ENCODE measurements at regions not wholly inside any gene's neighbourhood (a gene's known extent, or its start where the extent isn't known, plus 50 kb on each side); places are given as distances from the start of the nearest gene placed in this dataset.
"Not testable (repeated sequence)": the region's sequence is repeated elsewhere in the genome, so short reads cannot be mapped to it uniquely, and the experiment has no call there.

DNA sequence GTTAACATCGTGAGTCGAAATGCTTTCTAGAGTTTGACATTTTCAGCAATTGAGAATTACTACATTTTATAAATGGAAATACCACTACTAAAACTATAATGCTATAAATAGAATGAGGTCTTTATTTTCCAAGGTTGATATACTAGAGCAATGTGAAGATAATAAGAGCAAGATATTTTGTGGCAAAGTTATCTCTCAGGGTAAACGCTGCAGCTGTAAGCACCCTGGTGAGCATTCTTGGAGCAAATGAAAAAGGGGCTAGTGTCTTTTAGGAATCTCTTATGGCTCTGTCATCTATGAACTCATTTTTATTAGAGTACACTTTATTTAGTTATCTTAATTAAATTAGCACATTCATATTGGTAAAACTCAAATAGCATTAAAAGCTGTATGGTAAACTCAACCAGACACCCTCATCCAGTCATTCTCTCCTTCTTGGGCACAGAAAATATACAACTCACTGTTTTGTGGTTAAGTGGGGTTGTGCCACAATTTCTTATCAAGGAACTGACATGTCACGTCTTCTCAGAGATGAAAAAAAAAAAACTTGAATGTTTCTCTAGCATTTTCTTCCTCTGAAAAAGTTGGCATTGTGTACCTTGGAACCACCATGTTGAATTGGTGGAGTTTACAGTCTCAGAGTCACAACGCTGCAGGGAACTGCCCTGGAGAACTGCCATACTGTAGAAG, 289.5 kb upstream of the PFKP start:
- no peak for DNase-seq

DNA sequence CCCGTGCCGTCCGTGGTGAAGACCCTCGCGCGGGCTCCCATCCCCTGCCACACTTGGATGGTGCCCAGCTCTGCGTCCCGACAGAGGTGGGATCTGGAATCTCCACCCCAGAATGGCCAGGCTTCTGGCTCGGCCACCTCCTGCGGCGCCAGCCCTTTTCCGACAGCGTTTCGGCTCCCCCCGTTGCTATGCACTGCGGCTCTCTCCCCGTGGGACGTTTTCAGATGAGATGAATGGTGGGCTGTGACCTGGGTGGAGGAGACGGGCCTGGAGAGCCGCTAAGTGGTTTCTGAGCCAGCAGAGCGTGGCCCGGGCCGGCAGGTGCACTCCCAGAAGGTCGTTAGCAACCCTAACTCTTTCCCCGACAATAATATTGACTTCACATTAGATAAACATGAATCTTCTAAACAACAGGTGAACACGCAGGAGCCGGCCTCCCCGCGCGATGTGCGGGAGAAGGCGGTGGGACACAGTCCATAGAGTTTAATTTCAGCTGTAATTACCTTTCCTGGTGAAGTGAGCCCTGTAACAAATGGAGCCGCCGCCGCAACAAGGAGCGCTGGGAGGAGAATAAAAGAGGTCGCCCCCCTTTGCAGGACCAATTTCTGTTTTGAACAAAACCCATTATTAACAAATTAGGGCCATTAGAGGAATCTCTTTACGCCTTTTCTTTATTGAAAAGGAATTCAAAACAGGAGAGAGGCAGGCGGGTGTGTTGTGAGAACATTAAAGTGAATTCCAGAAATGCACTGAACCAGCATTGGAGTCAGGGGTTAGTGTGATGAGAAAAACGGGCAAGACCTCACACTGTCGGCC, 294.3 kb upstream of the PFKP start:
- no peak for DNase-seq

DNA sequence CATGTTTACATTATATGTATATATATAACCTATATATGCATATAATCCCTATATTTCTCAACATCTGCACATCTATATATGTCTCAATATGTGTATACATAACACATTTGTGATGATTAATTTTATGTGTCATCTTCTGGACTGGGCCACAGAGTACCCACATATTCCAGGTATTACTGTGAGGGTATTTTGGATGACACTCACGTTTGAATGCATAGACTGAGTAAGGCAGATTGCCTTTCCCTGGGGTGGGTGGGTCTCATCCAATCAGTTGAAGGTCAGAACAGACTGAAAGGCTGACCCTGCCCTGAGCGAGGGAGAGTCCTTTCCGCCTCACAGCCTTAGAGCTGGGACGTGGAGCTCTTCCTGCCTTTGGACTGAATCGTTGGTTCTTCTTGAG, 295.2 kb upstream of the PFKP start:
- DNase-seq, result no peak

DNA sequence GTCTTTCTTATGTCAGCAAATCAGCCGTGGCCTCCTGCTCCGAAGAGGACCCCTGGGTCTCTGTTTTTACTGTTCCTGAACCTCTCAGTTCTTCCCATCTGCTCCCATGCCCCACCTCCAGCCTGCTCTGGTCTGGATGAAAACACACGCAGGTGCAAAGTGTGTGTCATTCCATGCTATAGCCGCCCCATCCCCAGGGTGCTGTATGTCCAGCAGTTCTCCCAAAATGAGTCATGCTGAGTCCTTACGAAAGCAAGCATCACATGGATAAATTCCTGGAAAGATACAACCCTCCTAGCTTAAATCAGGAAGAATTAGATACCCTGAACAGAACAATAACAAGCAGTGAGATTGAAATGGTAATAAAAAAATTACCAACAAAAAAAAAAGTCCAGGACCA, 300.1 kb upstream of the PFKP start:
- DNase-seq, result not testable (repeated sequence)

DNA sequence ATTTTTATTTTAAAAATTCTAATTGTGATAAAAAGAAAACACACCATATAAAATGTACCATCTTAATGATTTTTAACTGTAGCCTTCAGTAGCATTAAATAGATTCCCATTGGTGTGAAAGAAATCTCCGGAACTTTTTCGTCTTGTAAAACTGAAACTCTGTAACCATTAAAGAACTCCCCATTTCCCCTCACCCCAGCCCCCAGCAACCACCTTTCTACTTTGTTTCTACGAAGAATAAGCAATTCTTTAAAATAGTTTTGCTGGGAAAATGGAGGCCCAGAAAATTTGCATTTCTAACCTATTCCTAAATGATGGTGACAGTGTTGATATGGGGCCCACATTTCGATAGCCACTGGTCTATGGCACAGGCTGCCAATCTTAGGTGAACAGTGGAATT, 305.4 kb upstream of the PFKP start:
- DNase-seq, result no peak

DNA sequence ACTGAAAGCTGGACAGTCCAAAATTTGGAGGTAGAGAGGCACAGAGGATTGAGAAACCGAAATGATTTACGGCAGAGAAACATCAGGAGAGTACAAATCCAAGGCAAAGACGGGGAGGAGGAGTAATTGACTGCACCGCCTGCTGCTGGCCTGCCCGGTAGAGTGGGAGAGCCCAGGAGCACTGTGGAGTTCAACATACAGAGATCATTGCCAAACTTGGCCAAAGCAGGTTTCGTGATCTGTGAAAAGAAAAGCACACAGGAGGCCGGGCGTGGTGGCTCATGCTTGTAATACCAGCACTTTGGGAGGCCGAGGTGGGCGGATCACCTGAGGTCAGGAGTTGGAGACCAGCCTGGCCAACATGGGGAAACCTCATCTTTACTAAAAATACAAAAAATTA, 306.0 kb upstream of the PFKP start:
- no peak for DNase-seq

DNA sequence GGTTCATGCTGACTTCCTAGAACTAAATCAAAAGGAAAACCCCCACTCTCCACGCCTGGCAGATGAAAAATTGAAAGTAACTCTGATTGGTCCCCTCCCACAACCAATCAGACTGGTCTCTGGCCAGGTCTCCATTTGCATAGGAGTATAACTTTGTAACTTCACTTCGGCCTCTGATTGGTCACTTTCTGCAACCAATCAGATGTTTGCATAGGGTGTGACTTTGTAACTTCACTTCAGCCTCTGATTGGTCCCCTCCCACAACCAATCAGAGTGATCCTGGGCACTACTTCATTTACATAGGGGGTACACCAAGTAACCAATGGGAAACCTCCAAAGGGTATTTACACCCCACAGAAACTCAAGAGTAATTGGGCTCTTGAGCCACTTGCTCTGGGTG, 306.6 kb upstream of the PFKP start:
- no peak for DNase-seq

DNA sequence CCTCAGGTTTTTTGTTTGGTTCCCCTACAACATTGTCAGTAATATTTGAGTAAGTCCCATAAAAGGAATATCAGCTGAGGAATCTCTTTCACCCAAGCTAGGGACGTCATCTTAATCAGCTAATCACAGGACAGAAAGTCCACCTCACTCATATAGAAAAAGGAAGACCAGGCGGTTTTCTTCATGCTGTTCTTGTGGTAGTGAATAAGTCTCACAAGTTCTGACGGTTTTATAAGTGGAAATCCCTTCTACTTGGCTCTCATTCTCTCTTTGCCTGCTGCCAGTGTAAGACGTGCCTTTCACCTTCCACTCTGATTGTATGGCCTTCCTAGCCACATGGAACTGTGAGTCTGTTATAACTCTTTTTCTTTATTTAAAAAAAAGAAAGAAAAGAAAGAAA, 308.1 kb upstream of the PFKP start:
- DNase-seq, result no peak

DNA sequence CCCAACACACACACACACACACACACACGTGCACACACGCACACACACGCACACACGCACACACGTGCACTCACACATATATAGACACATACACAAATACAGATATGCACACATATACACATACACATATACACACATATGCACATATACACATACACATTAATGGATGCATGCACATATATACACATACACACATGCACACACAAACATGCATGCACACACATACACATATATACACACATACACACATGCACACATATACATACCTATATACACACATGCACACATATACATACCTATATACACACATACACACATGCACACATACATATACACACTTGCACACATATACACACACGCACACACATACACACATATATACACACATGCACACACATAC, 312.4 kb upstream of the PFKP start:
- no peak for DNase-seq

DNA sequence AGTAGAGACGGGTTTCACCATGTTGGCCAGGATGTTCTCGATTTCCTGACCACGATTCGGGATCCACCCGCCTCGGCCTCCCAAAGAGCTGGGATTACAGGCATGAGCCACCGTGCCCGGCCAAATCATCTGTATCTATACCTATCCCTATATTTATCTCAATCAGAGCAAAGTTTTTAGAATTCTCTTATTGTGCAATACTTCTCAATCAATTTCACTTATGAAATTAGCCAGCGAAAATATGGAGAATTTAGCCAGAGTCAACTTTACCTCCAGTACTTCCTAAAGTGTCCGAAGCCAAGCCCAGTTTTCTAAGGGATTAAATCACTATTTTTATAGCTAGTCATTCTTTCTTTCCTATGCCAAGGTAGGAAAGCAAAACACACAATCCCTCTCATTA, 319.1 kb upstream of the PFKP start:
- DNase-seq, result no peak

DNA sequence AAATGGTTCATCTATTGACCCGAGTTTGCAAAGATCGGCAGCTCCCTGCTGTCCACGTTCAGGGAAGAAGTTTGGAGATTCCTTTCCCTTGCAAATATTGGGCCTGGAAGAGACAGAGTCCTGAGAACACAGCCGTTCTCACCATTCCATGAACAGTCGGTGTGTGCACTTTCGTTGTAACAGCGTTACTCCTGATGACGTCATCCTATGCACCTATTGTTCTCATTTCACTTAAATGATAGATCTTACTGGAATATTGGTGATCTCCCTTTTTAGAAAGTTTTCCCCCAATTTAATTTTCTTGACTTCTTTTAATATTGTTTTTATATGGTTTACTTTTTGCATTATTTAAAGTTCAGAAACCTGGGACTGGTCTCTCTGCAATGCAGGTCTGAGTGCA, 320.7 kb upstream of the PFKP start:
- DNase-seq, result no peak

DNA sequence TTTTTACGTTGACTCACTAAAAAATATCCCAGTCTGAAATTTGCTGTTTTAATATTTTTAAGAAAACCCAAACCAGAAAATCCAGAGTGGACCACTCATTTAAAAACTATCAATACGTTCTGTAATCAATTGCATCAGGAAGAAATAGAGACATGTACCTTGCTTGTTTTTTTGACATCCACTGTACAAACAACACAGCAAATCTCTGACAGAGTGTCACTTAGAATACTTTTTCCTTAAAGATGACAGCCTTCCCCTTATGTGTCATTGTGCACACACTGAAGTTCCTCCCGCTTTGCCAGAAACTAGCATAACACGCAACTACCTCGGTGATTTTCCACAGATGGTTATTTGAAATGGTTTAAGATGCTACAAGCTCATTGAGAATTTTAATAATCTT, 321.7 kb upstream of the PFKP start:
- DNase-seq, result no peak

DNA sequence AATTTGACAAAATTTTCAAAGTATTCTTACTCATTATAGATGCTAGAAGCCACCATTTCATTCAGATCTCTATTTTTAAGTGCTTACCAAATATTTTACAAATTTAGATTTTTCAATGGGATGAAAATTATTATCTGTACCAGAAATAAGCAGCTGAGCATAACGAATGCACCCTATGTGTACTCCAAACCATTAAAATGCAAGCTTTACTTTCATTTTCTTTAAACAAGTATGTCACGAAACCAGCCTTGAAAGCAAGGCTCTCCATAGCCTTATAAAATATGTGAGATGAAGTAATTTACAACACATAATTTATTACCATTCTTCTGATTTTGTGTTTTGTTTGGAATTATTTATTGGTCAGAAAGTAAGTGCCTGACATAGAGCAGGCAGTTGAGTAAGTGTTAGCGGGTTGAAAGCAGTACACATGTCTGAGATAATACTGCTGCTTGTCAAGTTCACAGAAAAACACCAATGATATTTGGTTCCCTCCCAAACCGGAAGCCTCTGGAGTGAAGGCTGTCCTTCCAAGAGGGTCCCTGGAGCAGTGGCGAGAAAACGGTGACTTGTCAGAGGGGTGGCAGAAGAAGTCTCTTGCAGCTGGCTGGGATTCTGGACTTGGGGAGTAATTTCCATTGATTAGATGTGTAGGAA, 322.7 kb upstream of the PFKP start:
- DNase-seq, result no peak

DNA sequence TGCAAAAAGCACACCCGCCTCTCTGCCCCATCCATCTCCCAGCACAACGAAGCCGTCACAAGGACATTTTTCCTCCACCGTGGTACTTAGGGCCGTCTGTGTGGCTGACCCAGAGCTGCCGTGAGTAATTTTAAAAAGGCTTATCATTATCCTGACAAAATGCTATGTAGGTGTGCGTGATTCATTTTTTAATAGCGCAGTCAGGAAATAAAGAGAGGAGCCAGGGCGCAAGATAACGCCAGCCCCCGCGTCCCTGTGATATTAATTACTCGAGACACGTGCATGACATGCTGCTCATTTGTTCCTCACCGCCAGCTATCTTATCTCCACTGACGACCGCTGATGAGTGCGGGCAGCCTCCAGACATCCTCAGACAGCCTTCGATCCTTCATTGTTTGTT, 332.7 kb upstream of the PFKP start:
- DNase-seq, result no peak

DNA sequence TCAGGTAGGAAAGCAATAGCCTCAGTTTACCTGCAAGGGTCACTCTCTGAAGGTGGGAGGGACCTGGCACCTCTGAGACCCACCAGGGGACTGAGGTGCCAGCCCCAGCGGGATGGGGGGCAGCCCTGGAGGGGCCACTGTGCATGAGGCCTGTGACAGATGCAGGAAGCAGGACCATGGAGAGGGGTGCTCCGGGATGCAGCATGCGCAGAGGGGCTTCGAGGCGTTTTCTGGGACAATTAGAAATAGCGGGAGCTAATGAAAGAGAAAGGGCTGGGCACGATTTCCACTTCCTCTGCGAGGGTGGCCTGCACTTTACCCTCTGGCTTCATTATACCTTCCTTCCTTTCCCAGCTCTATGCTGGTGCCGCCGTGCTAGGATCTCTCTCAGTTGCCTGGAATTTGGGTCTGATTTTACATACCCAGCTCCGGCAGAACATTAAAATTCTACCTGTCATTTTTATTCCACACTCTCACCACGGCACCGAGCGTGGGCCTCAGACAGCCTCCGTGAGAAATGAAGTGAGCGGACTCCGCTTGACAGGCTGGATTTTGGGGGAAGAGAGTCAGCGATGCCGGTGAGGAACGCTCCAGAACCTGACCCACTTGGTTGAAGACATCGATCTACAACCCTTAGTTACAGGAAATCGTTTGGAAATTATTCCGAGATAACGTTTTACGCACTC, 333.9 kb upstream of the PFKP start:
- no peak for DNase-seq

DNA sequence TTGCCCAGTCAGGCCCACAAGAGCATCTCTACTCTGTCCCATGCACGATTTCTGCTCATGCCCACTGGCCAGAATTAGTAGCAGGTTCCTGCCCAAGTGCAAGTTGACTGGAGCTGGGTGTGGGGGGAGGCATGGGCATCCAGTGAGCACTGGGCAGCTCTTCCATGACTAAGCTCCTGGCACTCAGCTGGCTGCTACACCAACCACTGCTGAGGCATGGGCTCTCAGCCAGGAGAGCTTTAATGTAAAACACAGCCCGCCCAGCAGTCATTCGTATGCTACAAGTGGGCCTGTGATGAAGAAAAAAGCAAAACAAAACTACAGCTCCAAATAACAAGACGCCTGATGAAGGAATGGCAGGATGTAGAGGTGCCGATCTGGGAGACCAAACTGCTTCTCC, 335.4 kb upstream of the PFKP start:
- no peak for DNase-seq

DNA sequence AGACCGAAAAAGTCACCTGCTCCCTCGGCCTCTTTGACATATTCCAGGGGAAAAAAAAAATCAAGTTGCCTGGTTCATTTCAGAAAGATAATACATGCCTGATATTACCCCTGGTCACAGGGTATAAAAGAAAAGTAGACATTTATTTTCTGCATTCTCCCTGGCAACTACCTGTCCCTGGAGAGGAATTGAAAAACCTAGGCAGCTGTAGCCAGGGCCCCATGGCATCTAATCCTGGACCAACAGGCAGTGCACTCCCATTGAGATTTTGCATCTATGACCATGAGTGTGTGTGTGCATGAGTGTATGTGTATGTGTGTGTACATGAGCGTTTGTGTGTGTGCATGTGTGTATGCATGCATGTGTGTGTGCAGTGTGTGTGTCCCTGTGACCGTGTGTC, 338.2 kb upstream of the PFKP start:
- no peak for DNase-seq

DNA sequence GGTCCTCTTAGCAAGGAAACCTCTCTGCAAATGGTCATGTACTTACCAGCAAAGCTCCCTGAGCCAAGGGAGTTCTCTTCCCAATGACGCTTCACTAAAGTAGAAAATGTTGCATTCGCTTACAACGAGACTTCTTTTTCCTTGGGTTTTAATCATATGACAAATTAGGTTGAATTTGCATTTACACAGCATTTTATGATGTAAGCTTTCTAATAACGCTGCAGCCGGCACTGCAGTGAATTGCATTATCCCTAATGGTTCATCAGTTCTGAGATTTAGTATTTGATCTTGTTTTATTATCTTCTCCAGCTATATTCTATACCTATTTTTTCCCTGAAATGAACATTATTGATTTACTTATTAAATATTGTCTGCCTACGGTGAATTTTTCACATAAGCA, 339.3 kb upstream of the PFKP start:
- DNase-seq, result no peak

DNA sequence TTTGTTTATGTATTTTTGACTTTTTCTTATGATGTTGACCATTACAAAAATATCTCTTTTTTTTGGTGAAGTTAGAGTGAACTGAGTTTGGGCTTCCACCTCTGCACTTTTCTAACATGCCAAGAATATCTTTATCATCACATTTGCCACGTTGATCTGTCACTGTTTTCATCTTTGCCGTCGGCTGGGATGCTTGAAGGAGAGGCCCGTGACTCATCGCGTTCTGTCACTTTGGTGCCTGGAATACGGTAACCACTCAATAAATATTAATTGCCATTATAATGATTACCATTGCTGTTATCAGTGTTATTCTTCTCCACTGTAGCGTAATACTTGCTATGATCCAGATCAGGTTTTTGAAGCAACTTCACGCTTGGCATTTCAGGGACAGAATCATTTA, 350.8 kb upstream of the PFKP start:
- no peak for DNase-seq

DNA sequence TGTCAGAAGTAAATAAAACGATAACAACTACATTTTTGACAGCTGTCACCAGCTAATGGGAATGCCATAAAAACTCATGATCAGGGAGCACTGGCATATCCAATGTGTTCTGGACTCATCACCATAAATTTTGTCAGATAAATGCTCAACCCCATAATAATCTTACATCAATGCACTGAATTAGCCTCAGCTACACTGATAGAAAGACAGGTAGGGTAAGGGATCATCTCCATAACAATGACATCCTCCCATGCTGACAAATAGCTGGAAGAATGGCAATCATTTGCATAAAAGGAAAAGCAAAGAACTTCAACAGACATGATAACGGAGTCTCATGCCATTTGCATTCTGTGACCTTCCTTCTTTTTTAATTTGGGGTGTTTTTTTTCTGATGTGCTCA, 352.8 kb upstream of the PFKP start:
- DNase-seq, result no peak

DNA sequence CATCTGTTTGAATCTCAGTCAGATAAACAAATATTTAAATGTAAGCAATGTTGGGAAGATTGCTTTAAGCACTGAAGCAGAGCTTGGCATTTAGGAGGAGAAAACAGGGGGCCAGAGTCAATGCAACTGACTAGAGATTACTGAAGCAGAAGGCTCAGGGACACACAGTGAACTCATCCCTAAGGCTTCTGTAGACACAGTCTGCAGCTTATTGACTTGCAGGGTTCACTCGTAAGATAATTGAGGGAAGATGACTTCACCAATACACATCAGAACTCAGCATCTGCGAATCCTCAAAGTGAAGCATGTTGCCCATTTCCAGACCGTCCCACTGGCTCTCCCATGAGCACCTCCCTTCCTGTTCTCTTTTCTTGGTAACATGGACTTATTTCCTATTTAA, 363.4 kb upstream of the PFKP start:
- DNase-seq, result no peak

DNA sequence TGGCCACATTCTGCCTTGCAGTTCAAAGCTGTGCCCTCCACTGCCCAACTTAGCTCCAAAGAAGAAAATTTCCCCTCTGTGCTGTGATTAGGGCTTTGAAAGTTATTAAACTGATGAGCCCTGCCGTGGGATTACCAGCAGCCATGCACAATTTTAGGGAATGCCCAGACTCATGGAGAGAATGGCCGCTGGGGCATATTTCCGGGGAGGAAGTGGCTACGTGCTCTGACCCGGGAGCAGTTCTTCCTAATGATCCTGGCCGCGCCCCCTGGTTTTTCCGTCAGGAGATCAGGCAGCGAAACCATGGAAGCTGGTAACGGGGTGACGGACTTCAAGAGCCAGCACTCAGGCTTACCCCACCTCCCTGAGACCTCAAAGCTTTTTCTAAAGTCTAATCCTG, 365.5 kb upstream of the PFKP start:
- no peak for DNase-seq

DNA sequence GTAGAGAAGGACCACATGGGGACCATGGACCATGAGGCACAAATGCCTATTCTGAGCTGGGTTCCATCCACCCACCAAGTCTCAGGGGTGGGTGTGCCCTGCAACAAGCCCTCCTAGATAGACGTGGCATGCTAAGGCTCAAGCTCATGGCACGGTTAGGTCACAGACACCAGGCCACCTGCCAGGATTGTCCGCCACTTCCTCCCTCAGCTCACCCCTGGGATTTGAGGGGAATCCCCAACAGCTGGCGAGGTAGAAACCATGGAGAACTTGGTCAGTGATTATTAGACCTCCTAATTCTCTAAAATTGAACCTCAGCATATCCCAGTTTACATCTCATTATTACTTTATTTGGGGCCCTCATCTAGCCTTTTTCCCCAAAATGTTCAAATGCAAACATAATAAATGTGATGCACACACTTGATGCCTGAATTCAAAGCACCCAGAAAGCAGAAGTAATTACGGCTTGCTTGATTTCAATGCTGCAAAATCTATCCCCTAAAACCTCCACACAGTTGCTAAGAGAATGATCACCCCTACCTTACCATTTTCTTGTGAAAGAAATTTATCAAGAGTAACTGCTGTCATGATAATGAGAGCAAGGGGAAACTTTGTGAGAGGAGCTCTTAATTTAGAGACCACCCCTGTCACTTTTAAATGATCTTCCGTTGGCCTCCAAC, 366.6 kb upstream of the PFKP start:
- DNase-seq, result no peak
